GM19438 (cell line): ENCODE measurements at regions not wholly inside any gene's neighbourhood (a gene's known extent, or its start where the extent isn't known, plus 50 kb on each side); places are given as distances from the start of the nearest gene placed in this dataset.

Source experiments
- ATAC-seq: cut with Tn5 transposase; IDR thresholded peaks from one replicate; pipeline ENCODE4 v1.9.1; 2021; ENCODE audit warnings: low read depth; ENCODE audit not compliant: unreplicated experiment

DNA sequence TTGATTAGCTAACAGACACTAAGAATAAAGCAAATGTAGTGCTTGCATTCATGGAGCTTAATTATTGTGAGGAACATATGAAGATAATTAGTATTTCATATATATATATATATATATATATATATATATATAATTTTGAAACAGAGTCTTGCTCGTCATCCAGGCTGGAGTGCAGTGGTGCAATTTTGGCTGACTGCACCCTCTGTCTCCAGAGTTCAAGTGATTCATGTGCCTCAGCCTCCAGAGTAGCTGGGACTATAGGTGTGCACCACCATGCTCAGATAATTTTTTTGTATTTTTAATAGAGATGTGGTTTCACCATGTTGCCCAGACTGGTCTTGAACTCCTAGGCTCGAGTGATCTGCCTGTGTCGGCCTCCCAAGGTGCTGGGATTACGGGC is 1091.6 kb upstream of the TMEM132C start:
- no peak for ATAC-seq

DNA sequence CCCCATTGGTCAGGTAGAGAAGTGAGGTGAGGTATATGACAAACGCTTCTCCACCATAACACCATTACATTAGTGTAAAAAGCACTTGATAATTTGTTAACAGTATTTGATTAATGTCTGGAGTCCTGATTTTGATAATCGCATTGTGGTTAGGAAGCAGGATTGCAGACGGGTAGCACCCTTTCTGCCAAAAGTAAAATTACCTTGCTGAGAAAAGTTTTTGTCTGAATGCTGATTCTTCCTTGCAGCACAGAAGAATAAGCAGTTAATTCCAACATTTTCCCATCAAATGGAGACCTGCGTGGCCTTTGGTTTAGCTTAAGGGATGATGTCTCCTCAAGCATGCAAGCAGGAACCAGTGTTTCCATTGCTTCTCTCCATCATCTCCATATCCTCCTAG is 1090.2 kb upstream of the TMEM132C start:
- ATAC-seq = no peak

DNA sequence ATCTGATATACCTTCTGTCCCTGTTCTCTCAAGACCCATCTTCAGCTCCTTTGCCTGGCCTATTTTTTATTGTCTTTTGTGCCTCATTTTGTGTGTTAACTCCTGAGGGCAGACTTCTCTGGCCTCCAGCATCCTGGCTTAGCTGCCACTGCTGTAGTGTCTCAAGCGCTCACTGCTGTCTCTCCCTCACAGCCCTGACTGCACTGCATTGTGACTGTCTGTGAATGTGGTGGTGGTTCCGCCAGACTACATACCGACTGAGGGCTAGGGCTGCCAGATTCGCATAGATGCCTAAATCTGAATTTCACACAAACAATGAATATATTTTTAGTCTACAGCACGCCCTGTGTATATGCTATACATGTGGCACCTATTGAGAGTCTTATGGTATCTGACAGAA is 1088.9 kb upstream of the TMEM132C start:
- no peak for ATAC-seq

DNA sequence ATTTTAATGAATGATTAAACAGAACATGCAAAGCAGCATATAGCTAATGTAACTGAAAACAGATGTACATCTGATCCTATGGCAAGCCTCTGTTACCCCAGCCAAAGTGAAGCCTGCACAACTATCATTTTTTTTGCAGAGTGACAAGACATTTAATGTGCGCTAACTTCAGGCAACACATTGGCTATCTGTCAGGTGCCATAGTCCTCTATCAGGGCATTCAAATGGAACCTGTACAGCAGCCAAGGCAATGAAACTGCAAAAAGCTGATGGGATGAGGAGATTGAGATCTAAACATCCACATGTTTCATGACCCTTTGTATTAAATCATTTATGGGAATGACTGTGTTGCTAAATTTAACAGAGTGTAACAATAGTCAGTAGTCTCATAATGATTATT is 1088.5 kb upstream of the TMEM132C start:
- no peak for ATAC-seq

DNA sequence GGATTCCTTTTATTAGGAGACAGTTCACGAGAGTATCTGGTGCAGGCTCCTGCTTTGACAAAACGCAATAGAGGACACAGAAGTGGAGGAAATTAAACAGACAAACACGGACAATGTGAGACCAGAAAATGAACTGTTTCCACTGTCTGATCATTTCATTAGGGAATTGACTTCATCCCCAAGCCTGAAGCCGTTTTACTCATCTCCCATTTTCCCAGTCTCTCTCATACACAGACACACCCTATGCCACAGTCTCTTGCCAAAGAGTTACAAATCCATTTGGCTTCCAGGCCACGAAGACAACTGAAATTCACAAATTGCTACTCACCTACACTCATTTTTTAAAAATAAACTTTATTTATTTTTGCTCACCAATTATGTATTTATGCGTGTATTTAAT is 1087.8 kb upstream of the TMEM132C start:
- no peak for ATAC-seq

DNA sequence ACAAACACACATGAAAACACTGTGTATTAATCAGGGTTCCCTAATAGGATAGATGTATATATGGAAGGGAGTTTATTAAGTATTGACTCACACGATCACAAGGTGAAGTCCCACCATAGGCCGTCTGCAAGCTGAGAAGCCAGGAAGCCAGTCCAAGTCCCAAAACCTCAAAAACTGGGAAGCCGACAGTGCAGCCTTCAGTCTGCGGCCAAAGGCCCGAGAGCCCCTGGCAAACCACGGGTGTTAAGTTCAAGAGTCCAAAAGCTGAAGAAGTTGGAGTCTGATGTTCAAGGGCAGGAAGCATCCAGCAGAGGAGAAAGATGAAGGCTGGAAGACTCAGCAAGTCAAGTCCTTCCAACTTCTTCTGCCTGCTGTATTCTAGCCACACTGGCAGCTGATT is 1085.0 kb upstream of the TMEM132C start:
- no peak for ATAC-seq

DNA sequence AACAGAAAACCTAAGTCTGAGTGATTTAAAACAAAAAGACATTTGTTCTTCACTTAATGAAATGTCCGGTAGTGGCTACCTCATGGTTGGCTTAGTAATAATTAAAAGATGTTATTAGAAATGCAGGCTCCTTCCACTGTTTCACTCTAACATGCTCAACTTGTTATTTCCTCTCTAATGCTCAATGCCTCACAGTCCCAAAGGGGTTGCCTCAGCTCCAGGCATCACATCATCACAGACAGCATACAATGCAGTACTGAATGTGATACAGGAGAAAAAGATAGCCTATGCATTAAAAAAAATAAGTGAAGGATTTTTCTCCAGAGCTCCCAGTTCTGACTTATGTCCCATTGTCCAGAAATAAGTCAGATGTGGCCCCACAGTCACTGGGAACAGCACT is 1077.0 kb upstream of the TMEM132C start:
- ATAC-seq = no peak

DNA sequence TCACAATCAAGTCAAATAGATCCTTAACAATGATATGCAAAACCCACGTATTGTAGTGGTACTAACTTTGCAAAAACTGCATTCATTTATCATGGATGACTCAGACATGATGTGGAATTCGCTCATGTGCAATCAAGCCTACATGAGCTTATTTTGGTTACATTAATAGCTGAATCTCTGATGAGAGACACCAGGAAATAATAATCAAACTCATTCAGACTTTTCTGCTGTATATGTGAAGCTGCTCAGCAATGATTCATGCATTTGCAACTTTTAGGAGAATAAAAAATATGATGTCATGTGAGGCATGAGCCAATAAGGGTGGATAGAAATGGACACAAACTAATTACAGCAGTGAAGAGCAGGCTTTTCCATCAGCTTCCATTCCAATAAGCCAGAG is 1075.8 kb upstream of the TMEM132C start:
- ATAC-seq = no peak

DNA sequence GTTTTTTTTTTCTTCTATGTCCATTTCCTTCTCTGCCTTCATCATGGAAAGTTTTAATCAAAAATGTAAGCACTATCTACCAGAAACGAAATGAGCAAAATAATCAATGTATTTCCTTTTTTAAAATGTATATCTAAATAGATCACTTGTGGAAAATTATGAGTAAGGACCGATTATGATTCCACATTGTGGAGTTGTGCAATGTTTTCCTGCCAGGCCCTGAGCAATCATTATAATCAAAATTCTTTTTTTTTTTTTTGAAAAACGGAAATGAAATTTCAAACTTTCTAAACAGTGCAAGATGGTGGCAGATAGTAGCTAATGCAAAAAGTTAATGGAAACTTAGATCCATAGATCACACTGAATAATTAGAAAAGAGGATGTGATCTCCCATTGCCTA is 1074.6 kb upstream of the TMEM132C start:
- no peak for ATAC-seq

DNA sequence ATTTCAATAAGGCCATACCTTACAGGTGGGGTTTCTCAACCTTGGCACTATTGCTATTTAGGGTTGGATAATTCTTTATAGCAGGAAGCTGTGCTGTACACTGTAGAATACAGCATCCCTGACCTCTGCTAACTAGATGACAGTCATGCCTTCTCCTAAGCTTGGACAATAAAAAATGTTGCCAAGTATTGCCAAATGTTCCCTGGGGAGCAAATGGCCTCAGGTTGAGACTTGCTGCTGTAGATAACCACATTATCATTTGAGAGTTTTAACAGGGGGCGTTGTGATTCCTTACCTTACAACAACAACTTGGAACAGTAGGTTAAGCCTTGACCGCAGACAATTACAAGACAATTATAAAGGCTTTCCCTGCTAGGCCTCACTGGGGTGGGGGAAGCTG is 1073.6 kb upstream of the TMEM132C start:
- ATAC-seq = no peak

DNA sequence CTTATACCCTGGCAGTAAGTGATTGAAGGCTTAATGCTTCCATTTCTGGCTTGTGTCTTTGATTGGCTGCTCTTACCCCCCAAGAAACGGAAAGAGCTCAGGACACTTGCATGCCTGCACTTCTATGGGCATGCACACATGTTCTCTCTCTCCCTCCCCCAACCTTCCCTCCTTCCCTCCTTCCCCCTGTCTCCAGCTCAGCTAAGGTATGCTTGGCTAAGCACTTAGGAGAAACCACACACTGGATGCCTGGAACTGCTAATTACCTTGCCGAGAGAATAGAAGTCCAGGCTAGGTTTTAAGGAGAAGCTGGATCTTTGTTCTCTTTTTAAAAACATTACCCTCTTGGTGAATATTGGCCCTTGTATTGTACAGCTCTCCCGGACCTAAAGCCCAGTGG is 1072.8 kb upstream of the TMEM132C start:
- ATAC-seq = no peak

DNA sequence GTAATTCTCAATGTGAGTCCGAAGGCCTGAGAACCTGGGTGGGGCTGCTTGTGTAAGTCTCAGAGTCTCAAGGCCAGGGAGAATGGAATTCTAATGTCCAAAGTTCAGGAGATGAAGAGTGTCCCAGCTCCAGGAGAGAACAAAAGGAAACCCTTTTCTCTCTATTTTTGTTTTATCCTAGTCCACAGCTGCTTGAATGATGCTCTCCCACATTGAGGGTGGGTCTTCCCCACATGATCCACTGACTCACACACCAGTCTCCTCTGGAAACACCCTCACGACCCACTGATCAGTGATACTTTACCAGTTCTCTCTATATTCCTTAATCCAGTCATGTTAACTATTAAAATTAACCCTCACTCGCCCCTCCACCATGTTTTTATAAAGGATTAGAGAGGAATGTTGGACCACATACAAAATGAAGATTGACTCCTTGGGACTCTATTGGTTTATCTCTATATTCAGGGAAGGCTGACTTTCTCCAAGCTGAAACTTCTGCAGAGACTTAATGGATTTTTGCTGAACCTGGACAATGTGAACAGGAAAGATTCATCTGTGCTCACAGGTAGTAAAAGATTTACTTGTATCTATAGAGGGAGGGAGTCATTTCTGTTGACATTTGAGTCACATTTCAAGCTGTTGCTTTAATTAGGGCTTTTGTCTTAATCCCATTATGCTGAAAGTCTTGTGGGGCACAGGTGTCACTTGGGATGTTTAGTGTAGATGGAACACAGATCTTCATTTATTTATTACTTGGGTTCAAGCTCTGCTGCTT is 1061.0 kb upstream of the TMEM132C start:
- no peak for ATAC-seq

DNA sequence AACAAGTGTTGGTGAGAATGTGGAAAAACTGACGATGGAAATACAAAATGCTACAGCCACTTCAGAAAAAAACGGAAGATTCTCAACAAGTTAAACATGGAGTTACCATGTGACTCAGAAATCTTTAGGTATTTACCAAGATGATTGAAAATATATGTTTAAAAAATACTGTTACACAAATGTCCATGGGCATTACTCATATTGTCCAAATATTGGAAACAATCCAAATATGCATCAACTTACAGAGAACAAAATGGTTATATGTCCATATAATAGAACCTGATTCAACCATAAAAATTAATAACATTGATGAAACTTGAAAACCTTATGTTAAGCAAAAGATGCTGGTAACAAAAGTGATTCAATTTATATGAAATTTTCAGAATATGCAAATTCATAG is 1057.7 kb upstream of the TMEM132C start:
- ATAC-seq = no peak

DNA sequence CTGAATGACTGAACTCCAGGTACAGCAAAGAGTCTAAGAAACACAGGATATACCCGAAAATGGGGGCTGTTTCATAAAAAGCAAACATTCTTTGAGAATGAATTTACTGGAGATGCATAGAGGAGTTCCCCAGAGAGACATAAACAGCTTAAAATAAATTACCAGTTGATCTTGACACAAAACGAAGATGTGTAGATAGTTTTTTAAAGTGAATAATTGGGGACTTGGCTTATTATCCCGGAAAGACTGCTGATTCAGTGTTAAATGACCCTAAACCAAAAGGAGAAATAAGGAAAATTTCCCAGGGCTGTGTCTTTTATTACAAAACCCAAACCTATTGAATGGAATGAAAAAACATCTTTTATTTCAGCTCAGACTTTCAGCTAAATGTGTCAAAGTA is 1052.8 kb upstream of the TMEM132C start:
- ATAC-seq = no peak

DNA sequence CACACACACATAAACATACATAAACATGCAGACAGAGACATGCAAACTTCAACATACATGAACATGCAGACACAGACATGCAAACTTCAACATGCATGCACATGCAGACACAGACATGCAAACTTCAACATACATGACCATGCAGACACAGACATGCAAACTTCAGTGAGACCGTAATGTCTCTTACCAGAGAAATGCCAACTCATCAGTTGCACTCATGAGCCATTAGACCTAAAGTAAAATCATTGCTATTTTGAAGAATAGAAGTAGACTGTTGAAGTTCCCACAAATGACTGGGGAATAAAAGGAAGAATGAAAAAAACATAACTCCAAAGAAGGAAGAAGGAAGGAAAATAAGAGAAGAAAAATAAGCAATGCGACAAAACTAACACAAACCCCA is 1044.0 kb upstream of the TMEM132C start:
- ATAC-seq = no peak

DNA sequence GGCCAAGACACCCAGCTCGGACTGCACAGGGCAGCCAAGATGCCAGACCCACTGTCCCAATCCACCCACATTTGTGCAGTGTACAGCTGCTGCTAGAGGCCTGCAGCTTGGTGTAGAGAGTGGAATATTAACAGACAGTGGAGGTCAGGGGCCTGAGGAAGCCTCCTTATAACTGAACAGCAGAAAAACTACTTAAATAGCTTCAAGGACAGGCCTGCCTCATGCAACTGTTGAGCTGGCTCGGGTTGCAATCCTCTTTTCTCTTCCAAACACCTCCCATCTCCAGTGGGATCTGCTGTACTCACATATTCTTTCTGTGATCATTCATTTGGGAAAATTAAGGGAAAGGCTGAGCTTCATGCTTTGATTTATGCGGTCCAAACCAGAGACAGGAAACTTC is 1043.2 kb upstream of the TMEM132C start:
- no peak for ATAC-seq

DNA sequence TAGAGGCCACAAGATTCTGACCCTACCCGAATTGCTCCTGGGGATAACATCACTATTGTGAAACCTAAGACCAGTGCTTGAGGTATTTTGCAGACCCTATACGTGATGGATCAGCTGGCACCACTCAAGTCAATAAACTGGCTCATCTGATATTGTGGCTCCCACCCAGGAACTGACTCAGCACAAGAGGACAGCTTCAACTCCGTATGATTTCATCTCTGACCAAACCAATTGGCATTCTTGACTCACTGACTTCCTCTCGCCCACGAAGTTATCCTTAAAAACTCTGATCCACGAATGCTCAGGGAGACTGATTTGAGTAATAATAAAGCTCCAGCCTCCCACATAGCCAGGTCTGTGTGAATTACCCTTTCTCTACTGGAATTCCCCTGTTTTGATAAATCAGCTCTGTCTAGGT is 1036.1 kb upstream of the TMEM132C start:
- ATAC-seq = no peak

DNA sequence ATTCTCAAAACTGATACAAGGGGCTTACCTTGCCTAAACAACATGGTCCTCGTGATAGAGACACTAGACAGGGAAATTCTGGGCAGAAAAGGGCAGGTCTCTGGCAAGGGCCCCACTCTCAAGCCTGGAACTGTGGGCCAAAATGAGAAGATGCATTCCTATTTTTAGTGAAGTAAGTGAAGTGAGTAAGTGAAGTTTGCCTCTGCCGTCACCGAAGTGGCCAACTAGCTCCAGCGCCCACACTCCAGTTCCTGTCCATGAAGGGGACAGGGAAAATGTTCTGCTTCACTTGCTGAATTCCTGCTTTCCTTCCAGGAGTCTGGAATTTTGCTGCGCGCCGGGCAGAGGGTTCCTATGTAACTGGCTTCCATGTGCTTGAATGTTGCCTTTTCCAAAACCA is 1035.6 kb upstream of the TMEM132C start:
- ATAC-seq = no peak

DNA sequence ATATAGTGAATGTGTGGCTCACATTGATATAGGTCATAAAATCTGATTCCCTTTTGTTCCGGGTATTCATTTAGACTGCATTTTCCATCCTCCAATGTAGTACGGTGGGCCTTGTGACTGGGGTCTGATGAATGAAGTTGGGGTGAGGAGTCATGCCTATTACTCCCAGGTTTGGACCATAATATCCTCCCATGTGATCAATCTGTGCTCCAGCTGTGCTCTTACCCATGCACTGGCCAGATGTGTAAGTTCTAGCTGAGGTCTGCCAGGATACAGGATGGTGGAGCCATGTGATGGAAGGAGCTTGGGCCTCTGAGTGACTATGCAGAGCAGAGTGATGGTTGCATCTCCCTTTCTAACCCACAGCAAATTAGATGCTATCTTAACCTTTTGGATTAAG is 1034.0 kb upstream of the TMEM132C start:
- no peak for ATAC-seq

DNA sequence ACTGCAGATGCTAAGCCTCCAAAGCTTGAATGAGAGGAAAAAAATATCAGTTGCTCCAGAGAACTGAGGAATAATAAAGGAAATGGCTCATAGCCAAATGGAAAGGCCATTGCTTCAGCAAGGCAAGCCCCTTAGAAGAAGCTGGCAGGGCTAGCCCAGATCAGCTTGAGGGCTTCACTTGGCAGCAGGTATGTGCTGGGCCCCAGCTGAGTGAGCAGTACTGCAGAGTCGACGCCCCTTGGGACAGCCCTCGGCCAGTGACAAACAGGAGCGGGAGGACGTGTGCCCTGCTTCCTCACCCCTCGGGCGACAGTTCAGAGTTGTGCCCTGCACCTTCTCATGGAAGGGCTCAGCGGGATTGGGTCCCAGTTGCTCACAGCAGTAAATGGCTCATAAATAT is 1031.2 kb upstream of the TMEM132C start:
- ATAC-seq = no peak

DNA sequence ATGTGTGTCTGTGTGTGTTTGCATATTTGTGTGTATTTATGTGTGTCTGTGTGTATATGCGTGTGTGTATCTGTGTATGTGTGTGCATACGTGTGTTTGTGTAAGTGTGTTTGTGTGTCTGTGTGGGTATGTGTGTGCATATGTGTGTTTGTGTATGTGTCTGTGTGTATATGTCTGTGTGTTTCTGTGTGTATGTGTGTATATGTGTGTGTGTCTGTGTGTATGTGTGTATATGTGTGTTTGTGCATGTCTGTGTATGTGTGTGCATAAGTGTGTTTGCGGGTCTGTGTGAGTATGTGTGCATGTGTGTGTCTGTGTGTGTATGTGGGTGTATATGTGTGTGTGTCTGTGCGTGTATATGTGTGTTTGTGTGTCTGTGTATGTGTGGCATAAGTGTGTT is 1030.5 kb upstream of the TMEM132C start:
- no peak for ATAC-seq

DNA sequence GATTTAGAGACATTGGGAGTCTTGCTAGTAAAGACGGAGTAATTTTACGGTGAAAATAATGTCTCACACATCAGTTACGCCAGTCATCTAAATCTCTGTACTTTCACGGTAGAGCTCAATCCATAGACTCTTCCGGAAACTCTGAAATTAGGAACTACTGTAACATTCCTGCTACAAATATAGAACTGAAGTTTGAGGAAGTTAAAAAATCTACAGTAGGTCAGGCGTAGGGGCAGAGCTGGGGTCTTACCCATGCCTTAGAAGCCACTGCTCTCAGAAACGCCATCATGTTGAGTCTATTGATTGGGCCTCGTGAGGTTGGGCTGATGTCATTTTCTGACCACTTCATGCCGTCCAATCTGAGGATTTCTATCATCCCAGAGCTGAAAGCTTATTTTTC is 1029.8 kb upstream of the TMEM132C start:
- no peak for ATAC-seq

DNA sequence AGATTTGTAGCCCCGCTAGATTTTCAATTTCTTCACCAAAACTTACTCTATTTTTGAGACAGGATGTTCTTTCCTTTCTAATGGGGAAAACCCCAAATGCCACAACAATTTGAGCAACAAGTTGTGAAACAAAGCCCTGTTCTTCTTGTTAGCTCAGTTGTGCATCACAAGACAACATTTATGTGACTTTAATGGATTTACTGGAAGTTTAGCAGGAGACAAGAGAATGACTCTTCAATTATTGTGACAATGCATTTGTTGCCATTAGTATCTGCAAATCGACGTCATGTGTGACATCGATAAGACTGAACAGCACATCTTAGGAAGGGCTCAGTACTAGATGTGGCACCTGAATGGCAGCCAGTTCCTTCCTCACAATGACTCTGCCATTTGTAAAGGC is 1028.9 kb upstream of the TMEM132C start:
- ATAC-seq = no peak
